Gastrocnemius medialis (tissue), 4 donors: ENCODE measurements at regions not wholly inside any gene's neighbourhood (a gene's known extent, or its start where the extent isn't known, plus 50 kb on each side); places are given as distances from the start of the nearest gene placed in this dataset.

Source experiments
- ATAC-seq, 2 donors: fragments of 150-250 bp; one replicate each; pipeline ENCODE4 v1.9.1; 2016
- DNase-seq, 2 donors: peaks; one replicate each; pipeline ENCODE4 v3.0.0-alpha.2; 2019
- H3K27ac ChIP-seq, 4 donors: fragments of 200-600 bp; sonication (generic); 1 replicate in 1 of 4; 2 replicates in 3 of 4; pipeline ENCODE4 v1.5.1; 2016 to 2018; ENCODE audit warnings: mild to moderate bottlenecking in 2 of 4, moderate library complexity in 1 of 4
- H3K27me3 ChIP-seq, 3 donors: fragments of 200-600 bp; sonication (generic) in 2 of 3; 1 replicate in 1 of 3; 2 replicates in 2 of 3; pipeline versions ENCODE4 v1.5.1 to v1.6.0; 2016 to 2019; ENCODE audit warnings: mild to moderate bottlenecking in 1 of 3, moderate library complexity in 1 of 3
- H3K36me3 ChIP-seq, 2 donors: fragments of 200-600 bp; sonication (generic) in 1 of 2; one replicate each; pipeline ENCODE4 v1.5.1; 2017 to 2018
- H3K4me1 ChIP-seq, 2 donors: fragments of 200-600 bp; sonication (generic) in 1 of 2; one replicate each; pipeline ENCODE4 v1.5.1; 2016 to 2017; ENCODE audit warnings: mild to moderate bottlenecking in 2 of 2
- H3K4me3 ChIP-seq, 4 donors: fragments of 200-600 bp; sonication (generic) in 3 of 4; 1 replicate in 1 of 4; 2 replicates in 3 of 4; pipeline ENCODE4 v1.5.1; 2016 to 2019; ENCODE audit warnings: mild to moderate bottlenecking in 2 of 4
- H3K9me3 ChIP-seq, 3 donors: fragments of 200-600 bp; sonication (generic) in 2 of 3; 1 replicate in 1 of 3; 2 replicates in 2 of 3; pipeline ENCODE4 v1.5.1; 2016 to 2019
- POLR2A ChIP-seq, 2 donors: fragments of 450-650 bp; IDR thresholded peaks; one replicate each; pipeline ENCODE4 v1.6.1; 2017; ENCODE audit warnings: antibody characterized with exemption in 2 of 2, mild to moderate bottlenecking in 2 of 2, moderate library complexity in 2 of 2
- in situ Hi-C, 4 donors: fragments of 200-750 bp; cut with MboI; loops; one replicate each; pipeline versions ENCODE4 v1.15.0 to v1.8.0; 2017; ENCODE audit warnings: low sequenced_read_pairs in 4 of 4
- intact Hi-C: fragments of 100-400 bp; cut with DNase I; formaldehyde crosslinking; loops from one replicate; pipeline ENCODE4 v1.15.1; 2023; ENCODE audit warnings: low total_unique reads
- TF ChIP-seq, protein P1 (sequence below), 5 experiments: fragments of 450-650 bp in 3 of 5; fragments of 200-600 bp in 2 of 5; sonication (generic) in 2 of 5; IDR thresholded peaks in 4 of 5; conservative IDR thresholded peaks in 1 of 5; 1 replicate in 4 of 5; 2 replicates in 1 of 5; pipeline ENCODE4 v1.5.1; 2016 to 2019; ENCODE audit warnings: antibody characterized with exemption in 5 of 5, mild to moderate bottlenecking in 3 of 5, moderate library complexity in 3 of 5

DNA sequence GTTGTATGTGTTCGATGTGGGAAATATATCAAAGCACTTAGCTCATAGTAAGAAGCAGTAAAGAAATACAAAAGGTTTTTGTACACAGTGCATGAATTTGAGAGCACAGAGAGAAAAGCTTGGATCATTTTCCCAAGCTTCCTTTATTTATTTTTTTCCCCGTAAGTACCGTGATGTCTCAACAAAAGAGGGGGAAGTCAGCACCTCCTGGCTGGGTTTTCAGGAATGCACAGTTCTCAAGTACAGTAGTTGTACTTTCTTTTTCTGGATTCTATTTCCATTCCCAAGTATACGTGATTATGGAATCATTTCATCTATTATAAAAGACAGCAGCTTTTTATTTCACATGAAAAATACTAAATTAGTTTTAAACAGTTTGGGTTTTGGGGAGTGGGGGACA is 171.5 kb upstream of the EDNRA start:
- intact Hi-C loops: no loop called here
- ATAC-seq (no peak), DNase-seq (no peak)

GRCh38 chr4:147310312-147310711 is 170.6 kb upstream of the EDNRA start:
- intact Hi-C loops: no loop called here
- no peak for DNase-seq
- TF ChIP-seq POLR2A (IDR thresholded peaks at IDR 0.05): no peak
- TF ChIP-seq, protein P1, sequence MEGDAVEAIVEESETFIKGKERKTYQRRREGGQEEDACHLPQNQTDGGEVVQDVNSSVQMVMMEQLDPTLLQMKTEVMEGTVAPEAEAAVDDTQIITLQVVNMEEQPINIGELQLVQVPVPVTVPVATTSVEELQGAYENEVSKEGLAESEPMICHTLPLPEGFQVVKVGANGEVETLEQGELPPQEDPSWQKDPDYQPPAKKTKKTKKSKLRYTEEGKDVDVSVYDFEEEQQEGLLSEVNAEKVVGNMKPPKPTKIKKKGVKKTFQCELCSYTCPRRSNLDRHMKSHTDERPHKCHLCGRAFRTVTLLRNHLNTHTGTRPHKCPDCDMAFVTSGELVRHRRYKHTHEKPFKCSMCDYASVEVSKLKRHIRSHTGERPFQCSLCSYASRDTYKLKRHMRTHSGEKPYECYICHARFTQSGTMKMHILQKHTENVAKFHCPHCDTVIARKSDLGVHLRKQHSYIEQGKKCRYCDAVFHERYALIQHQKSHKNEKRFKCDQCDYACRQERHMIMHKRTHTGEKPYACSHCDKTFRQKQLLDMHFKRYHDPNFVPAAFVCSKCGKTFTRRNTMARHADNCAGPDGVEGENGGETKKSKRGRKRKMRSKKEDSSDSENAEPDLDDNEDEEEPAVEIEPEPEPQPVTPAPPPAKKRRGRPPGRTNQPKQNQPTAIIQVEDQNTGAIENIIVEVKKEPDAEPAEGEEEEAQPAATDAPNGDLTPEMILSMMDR (IDR thresholded peaks at IDR 0.05 in 4 of 5, conservative IDR thresholded peaks at IDR 0.05 in 1 of 5): no peak

More for the DNA sequence above, 171.5 kb upstream of the EDNRA start:
- Histone ChIP-seq H3K27me3 (no peaks in the 10 kb centered on the region), H3K4me3 (no peak overlapping the region), H3K27ac (no peak overlapping the region), H3K4me1 (no peaks in the 10 kb centered on the region), H3K36me3 (no peaks in the 10 kb centered on the region), H3K9me3 (no peaks in the 10 kb centered on the region)
- TF ChIP-seq POLR2A (IDR thresholded peaks at IDR 0.05): no peak
- TF ChIP-seq, protein P1 (IDR thresholded peaks at IDR 0.05 in 4 of 5, conservative IDR thresholded peaks at IDR 0.05 in 1 of 5): no peak
- in situ Hi-C loops: no loop called here

DNA sequence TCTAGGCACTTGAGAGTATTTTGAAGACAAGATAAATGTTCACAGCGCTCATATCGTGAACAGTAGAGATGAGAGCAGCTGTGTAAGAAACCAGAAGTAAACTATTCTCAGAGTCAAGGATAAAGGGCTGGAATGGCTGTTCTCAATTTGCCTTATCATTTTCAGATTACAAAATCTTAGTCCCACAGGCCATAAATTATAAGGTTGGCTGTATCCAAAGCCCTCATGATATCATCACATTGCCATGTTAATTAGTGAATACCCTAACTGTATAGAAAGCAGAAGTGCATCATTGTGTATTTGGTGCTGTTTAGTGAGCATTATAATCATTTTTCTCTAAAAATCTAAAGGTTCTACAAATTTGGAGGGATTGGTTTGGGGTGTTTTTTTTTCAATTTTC is 168.9 kb upstream of the EDNRA start:
- Histone ChIP-seq H3K27me3 (no peaks in the 10 kb centered on the region), H3K4me3 (no peak overlapping the region), H3K9me3 (no peaks in the 10 kb centered on the region), H3K36me3 (no peaks in the 10 kb centered on the region), H3K27ac (no peak overlapping the region), H3K4me1 (no peaks in the 10 kb centered on the region)
- intact Hi-C loops (no loop called here), in situ Hi-C loops (no loop called here)
- TF ChIP-seq, protein P1 (IDR thresholded peaks at IDR 0.05 in 4 of 5, conservative IDR thresholded peaks at IDR 0.05 in 1 of 5): no peak
- TF ChIP-seq POLR2A (IDR thresholded peaks at IDR 0.05): no peak
- ATAC-seq (no peak), DNase-seq (no peak)

More at GRCh38 chr4:147310312-147310711, 170.6 kb upstream of the EDNRA start:
- Histone ChIP-seq H3K4me1 (no peaks in the 10 kb centered on the region), H3K27me3 (no peaks in the 10 kb centered on the region), H3K9me3 (no peaks in the 10 kb centered on the region), H3K27ac (no peak overlapping the region), H3K4me3 (no peak overlapping the region), H3K36me3 (no peaks in the 10 kb centered on the region)
- no peak for ATAC-seq
- in situ Hi-C loops: no loop called here

DNA sequence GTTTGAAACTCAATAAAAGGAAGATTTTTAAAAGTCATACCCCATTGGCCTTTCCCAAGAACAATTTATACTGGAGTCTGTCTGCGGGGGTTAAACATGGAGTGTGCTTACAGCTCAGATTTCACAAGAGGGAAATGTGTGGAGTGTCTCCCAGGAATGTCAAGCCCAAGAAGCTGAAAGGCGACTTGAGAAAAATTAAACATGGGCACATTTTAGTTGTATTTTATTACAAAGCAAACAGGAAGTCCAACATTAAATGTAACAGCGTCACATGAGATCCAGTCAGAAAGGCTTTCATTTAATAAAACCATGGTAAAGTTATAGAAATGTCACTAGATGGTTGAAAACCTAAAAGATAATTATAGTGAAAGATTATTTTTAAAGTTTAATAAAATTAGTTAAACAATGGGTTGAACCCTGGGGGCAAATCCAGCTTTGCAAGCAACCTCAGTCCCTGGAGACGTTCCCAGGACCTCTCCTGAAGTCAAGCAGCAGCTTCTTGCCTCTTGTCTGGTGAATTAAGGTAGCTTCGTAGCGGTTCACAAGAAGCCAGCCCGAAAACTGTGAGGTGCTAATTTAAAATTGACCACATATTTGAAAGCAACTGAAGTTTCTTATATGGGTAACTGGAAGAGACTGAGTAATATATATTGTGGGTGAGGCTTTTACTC is 168.4 kb upstream of the EDNRA start:
- H3K4me3 ChIP-seq: no peak overlapping the region
- H3K27ac ChIP-seq: no peak overlapping the region
- no peak for ATAC-seq
- no peaks in the 10 kb centered on the region for H3K27me3 ChIP-seq
- H3K36me3 ChIP-seq: no peaks in the 10 kb centered on the region
- H3K4me1 ChIP-seq: no peaks in the 10 kb centered on the region
- no peaks in the 10 kb centered on the region for H3K9me3 ChIP-seq
- DNase-seq: no peak
- no peak for TF ChIP-seq POLR2A (IDR thresholded peaks at IDR 0.05)
- TF ChIP-seq, protein P1 (IDR thresholded peaks at IDR 0.05 in 4 of 5, conservative IDR thresholded peaks at IDR 0.05 in 1 of 5): no peak
- intact Hi-C loops (no loop called here), in situ Hi-C loops (no loop called here)

DNA sequence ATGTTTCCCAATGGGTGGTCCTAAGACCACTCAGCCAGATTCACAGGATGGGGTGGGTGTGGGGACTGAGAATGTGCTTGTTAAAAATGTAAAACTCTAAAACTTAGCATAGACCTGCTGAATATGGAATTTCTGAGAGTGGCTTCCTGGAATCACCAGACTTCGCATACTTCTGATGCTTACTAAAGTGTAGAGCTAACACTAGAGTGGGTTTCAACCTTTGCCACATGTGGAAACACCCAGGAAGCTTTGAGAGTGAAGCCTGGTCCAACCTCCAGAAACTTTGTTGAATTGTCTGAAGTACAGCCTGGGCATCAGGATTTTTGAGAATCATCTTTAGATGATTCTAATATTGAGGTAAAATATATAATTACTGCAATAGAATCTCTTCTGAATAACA is 167.8 kb upstream of the EDNRA start:
- Histone ChIP-seq H3K36me3 (no peaks in the 10 kb centered on the region), H3K9me3 (no peaks in the 10 kb centered on the region), H3K4me1 (no peaks in the 10 kb centered on the region), H3K4me3 (no peak overlapping the region), H3K27ac (no peak overlapping the region), H3K27me3 (no peaks in the 10 kb centered on the region)
- TF ChIP-seq, protein P1 (IDR thresholded peaks at IDR 0.05 in 4 of 5, conservative IDR thresholded peaks at IDR 0.05 in 1 of 5): no peak
- TF ChIP-seq POLR2A (IDR thresholded peaks at IDR 0.05): no peak
- in situ Hi-C loops: no loop called here
- intact Hi-C loops: no loop called here
- DNase-seq (no peak), ATAC-seq (no peak)
